ENCODE measurements at regions not wholly inside any gene's neighbourhood (a gene's known extent, or its start where the extent isn't known, plus 50 kb on each side); places are given as distances from the start of the nearest gene placed in this dataset.

DNA sequence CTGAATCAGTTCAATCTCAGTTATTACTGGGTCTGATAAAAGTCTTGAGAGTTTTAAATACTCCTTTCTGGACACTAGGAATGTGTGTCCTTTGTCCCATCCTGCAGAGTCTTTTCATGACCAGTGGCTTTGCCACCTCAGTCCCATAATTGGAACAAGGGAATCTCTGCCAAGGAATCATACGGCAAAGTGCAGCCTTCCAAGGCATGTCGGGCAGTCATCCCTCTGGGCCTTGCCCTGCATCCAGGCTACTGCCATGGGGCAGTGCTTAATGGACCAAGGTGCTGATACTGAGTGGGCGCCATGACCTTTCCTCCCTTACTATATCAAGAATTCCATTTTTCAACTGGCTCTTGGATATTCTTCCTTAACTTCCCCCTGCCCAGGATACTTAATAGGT lies 195.3 kb downstream of the ZC3H11B start:
- TF ChIP-seq POLR2A (IDR thresholded peaks at IDR 0.05; ENCODE audit: control extremely low read depth in 1 of 2, low read depth in 2 of 2, low read length in 2 of 2) = no peak
- TF ChIP-seq POLR2AphosphoS5 (IDR thresholded peaks at IDR 0.05; ENCODE audit: low read depth, low read length) = no peak
- TF ChIP-seq, protein P1, sequence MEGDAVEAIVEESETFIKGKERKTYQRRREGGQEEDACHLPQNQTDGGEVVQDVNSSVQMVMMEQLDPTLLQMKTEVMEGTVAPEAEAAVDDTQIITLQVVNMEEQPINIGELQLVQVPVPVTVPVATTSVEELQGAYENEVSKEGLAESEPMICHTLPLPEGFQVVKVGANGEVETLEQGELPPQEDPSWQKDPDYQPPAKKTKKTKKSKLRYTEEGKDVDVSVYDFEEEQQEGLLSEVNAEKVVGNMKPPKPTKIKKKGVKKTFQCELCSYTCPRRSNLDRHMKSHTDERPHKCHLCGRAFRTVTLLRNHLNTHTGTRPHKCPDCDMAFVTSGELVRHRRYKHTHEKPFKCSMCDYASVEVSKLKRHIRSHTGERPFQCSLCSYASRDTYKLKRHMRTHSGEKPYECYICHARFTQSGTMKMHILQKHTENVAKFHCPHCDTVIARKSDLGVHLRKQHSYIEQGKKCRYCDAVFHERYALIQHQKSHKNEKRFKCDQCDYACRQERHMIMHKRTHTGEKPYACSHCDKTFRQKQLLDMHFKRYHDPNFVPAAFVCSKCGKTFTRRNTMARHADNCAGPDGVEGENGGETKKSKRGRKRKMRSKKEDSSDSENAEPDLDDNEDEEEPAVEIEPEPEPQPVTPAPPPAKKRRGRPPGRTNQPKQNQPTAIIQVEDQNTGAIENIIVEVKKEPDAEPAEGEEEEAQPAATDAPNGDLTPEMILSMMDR (IDR thresholded peaks at IDR 0.05; ENCODE audit: control extremely low read depth in 1 of 3, insufficient read depth in 1 of 3, low read depth in 1 of 3, low read length in 3 of 3) = no peak
- no peak for TF ChIP-seq HDAC2 (IDR thresholded peaks at IDR 0.05; ENCODE audit: borderline replicate concordance in 1 of 2, low read depth in 2 of 2, low read length in 2 of 2)
- TF ChIP-seq, protein P2, sequence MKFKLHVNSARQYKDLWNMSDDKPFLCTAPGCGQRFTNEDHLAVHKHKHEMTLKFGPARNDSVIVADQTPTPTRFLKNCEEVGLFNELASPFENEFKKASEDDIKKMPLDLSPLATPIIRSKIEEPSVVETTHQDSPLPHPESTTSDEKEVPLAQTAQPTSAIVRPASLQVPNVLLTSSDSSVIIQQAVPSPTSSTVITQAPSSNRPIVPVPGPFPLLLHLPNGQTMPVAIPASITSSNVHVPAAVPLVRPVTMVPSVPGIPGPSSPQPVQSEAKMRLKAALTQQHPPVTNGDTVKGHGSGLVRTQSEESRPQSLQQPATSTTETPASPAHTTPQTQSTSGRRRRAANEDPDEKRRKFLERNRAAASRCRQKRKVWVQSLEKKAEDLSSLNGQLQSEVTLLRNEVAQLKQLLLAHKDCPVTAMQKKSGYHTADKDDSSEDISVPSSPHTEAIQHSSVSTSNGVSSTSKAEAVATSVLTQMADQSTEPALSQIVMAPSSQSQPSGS (IDR thresholded peaks at IDR 0.05; ENCODE audit: low read length) = no peak
- TF ChIP-seq BACH1 (IDR thresholded peaks at IDR 0.05; ENCODE audit: low read length) = no peak
- TF ChIP-seq CREB1 (IDR thresholded peaks at IDR 0.05) = no peak
- TF ChIP-seq YY1 (IDR thresholded peaks at IDR 0.05; ENCODE audit: low read depth, low read length) = no peak
- no peak for TF ChIP-seq SIN3A (conservative IDR thresholded peaks at IDR 0.05 in 1 of 2, IDR thresholded peaks at IDR 0.05 in 1 of 2; ENCODE audit: low read depth in 1 of 2, low read length in 2 of 2)
- TF ChIP-seq TCF12 (IDR thresholded peaks at IDR 0.05; ENCODE audit: low read depth, low read length) = no peak
- no peak for TF ChIP-seq KDM1A (IDR thresholded peaks at IDR 0.05; ENCODE audit: borderline replicate concordance, low read length)
- TF ChIP-seq SP4 (IDR thresholded peaks at IDR 0.05; ENCODE audit: low read length) = no peak
- no peak for TF ChIP-seq EZH2 (IDR thresholded peaks at IDR 0.05; ENCODE audit: low read depth, low read length, severe bottlenecking)
